ENCODE measurements at regions not wholly inside any gene's neighbourhood (a gene's known extent, or its start where the extent isn't known, plus 50 kb on each side); places are given as distances from the start of the nearest gene placed in this dataset.

- TF ChIP-seq, protein P1, sequence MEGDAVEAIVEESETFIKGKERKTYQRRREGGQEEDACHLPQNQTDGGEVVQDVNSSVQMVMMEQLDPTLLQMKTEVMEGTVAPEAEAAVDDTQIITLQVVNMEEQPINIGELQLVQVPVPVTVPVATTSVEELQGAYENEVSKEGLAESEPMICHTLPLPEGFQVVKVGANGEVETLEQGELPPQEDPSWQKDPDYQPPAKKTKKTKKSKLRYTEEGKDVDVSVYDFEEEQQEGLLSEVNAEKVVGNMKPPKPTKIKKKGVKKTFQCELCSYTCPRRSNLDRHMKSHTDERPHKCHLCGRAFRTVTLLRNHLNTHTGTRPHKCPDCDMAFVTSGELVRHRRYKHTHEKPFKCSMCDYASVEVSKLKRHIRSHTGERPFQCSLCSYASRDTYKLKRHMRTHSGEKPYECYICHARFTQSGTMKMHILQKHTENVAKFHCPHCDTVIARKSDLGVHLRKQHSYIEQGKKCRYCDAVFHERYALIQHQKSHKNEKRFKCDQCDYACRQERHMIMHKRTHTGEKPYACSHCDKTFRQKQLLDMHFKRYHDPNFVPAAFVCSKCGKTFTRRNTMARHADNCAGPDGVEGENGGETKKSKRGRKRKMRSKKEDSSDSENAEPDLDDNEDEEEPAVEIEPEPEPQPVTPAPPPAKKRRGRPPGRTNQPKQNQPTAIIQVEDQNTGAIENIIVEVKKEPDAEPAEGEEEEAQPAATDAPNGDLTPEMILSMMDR (IDR thresholded peaks at IDR 0.05; ENCODE audit: low read depth, low read length): no peak
- no peak for TF ChIP-seq EZH2phosphoT487 (IDR thresholded peaks at IDR 0.05; ENCODE audit: low read depth)
These were observed 78.3 kb upstream of the SEMA6A start for GRCh38 chr5:116652903-116653302.

Measured in OCI-LY3 (cell line).